WERI-Rb-1 (cell line): ENCODE measurements at regions not wholly inside any gene's neighbourhood (a gene's known extent, or its start where the extent isn't known, plus 50 kb on each side); places are given as distances from the start of the nearest gene placed in this dataset.
"Not testable (repeated sequence)": the region's sequence is repeated elsewhere in the genome, so short reads cannot be mapped to it uniquely, and the experiment has no call there.

Experiments
- DNase-seq: peaks from one replicate; pipeline ENCODE4 v3.0.0-alpha.2; 2020
- H3K27ac ChIP-seq: fragments of 250-450 bp; sonication (Bioruptor Pico); 2 replicates; pipeline ENCODE4 v1.5.1; 2020; ENCODE audit warnings: mild to moderate bottlenecking, moderate library complexity
- H3K27me3 ChIP-seq: fragments of 250-450 bp; sonication (Bioruptor Pico); 2 replicates; pipeline ENCODE4 v1.5.1; 2021; ENCODE audit warnings: mild to moderate bottlenecking, low read depth, moderate library complexity; ENCODE audit not compliant: insufficient read depth, severe bottlenecking
- H3K36me3 ChIP-seq: fragments of 250-450 bp; sonication (Bioruptor Pico); 2 replicates; pipeline ENCODE4 v1.5.1; 2020; ENCODE audit warnings: mild to moderate bottlenecking, moderate library complexity
- H3K4me3 ChIP-seq: 2 replicates; pipeline ENCODE4 v1.5.1; 2011; ENCODE audit warnings: low read depth, mild to moderate bottlenecking, control low read depth, low read length
- H3K9me3 ChIP-seq: fragments of 250-450 bp; sonication (Bioruptor Pico); 2 replicates; pipeline ENCODE4 v1.5.1; 2021; ENCODE audit warnings: mild to moderate bottlenecking, moderate library complexity; ENCODE audit not compliant: severe bottlenecking
- TF ChIP-seq, protein P1 (sequence below): IDR thresholded peaks from 2 replicates; pipeline ENCODE4 v1.5.1; 2011; ENCODE audit warnings: low read depth, mild to moderate bottlenecking, control low read depth, inconsistent platforms, low read length

DNA sequence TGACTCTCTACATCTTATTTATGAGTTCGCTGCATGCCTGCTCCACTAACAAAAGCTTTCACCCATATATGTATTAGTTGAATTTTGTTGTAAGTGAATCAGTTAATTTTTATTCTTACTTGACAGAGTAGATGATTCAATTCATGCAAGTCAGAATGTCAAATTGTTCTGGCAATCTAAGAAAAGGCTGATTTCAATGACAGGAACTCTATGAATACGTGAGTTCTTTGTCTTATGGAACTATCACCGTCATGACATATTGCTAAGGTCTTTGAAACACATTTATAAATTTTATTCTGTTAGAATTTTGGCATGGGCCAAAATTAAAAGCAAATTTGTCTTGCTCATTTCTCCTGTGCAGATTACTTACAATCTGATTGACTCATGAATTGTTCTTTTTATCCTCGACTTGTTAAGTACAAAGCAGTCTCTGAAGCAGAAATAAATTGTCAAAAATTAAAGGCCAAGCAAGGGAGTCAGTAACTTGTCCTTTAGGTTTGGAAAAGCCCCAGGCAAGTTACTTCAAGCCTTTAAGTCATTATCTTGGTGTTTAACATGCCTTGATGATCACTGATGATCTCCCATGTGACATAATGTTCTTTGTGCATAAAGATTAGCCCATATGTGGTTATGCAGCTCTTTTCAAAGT, 89.0 kb upstream of the GC start:
- no peaks in the 10 kb centered on the region for H3K27me3 ChIP-seq
- TF ChIP-seq, protein P1, sequence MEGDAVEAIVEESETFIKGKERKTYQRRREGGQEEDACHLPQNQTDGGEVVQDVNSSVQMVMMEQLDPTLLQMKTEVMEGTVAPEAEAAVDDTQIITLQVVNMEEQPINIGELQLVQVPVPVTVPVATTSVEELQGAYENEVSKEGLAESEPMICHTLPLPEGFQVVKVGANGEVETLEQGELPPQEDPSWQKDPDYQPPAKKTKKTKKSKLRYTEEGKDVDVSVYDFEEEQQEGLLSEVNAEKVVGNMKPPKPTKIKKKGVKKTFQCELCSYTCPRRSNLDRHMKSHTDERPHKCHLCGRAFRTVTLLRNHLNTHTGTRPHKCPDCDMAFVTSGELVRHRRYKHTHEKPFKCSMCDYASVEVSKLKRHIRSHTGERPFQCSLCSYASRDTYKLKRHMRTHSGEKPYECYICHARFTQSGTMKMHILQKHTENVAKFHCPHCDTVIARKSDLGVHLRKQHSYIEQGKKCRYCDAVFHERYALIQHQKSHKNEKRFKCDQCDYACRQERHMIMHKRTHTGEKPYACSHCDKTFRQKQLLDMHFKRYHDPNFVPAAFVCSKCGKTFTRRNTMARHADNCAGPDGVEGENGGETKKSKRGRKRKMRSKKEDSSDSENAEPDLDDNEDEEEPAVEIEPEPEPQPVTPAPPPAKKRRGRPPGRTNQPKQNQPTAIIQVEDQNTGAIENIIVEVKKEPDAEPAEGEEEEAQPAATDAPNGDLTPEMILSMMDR = no peak
- no peak overlapping the region for H3K4me3 ChIP-seq
- DNase-seq = no peak
- H3K36me3 ChIP-seq = no peaks in the 10 kb centered on the region
- H3K27ac ChIP-seq = no peak overlapping the region
- H3K9me3 ChIP-seq = no peaks in the 10 kb centered on the region

GRCh38 chr4:71878376-71878775, 94.5 kb upstream of the GC start:
- DNase-seq = no peak
- Histone ChIP-seq H3K27me3 (no peaks in the 10 kb centered on the region), H3K4me3 (no peak overlapping the region), H3K36me3 (no peaks in the 10 kb centered on the region), H3K27ac (no peak overlapping the region), H3K9me3 (no peaks in the 10 kb centered on the region)
- TF ChIP-seq, protein P1 = no peak

DNA sequence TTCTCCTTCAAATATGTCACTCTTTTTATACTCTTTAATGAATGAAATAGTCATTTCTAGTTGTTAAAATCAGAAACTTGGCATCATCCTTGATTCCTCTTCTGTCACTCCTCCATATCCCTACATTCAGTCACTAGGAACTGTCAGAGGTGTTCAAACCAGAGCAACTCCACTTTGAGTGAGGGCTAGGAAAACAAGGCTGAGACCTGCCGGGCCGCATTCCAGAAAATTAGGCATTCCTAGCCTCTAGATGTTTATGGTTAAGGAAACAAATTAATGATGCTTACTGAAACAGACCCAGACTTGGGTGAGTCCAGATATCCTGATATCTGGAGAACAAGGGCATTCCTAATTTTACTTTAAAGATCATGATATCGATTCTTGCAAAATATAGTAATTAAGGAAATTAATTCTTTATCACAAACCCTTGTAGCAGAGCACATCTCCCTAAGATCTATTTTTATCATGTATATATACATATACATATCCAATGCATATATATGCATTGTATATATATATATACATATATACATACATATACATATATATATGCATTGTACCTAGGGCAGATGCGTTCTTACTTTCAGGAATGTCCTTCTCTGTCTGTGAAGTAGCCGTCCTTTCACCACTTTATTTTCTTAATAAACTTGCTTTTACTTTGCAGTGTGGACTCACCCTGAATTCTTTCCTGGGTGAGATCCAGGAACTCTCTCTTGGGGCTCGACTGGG, 98.4 kb upstream of the GC start:
- Histone ChIP-seq H3K9me3 (no peaks in the 10 kb centered on the region), H3K27ac (no peak overlapping the region), H3K36me3 (no peaks in the 10 kb centered on the region), H3K4me3 (no peak overlapping the region), H3K27me3 (no peaks in the 10 kb centered on the region)
- DNase-seq = no peak
- TF ChIP-seq, protein P1 = no peak

- H3K4me3 ChIP-seq, H3K27ac ChIP-seq, H3K27me3 ChIP-seq, H3K36me3 ChIP-seq, H3K9me3 ChIP-seq, DNase-seq: not testable (repeated sequence)
Observed at GRCh38 chr4:71900366-71900765, 116.5 kb upstream of the GC start.

DNA sequence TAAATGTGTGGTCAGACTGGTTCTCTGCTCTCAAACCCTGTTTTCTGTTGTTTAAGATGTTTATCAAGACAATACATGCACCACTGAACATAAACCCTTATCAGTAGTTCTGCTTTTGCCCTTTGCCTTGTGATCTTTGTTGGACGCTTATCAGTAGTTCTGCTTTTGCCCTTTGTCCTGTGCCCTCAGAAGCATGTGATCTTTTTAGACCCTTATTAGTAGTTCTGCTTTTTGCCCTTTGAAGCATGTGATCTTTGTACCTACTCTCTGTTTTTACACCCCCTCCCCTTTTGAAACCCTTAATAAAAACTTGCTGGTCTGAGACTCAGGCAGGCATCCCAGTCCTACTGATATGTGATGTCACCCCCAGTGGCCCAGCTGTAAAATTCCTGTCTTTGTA, 121.7 kb upstream of the GC start:
- not testable (repeated sequence) for H3K4me3 ChIP-seq, H3K36me3 ChIP-seq, DNase-seq, H3K9me3 ChIP-seq, H3K27ac ChIP-seq, H3K27me3 ChIP-seq

GRCh38 chr4:71906096-71906495, 122.2 kb upstream of the GC start:
- Histone ChIP-seq H3K4me3 (no peak overlapping the region), H3K9me3 (no peaks in the 10 kb centered on the region), H3K27ac (no peak overlapping the region), H3K36me3 (no peaks in the 10 kb centered on the region), H3K27me3 (no peaks in the 10 kb centered on the region)
- TF ChIP-seq, protein P1 = no peak
- no peak for DNase-seq

- TF ChIP-seq, protein P1 = no peak
- Histone ChIP-seq H3K4me3 (no peak overlapping the region), H3K36me3 (no peaks in the 10 kb centered on the region), H3K27ac (no peak overlapping the region), H3K9me3 (no peaks in the 10 kb centered on the region), H3K27me3 (no peaks in the 10 kb centered on the region)
- DNase-seq = no peak
Observed at GRCh38 chr4:71907071-71907470, 123.2 kb upstream of the GC start.
